ENCODE measurements at regions not wholly inside any gene's neighbourhood (a gene's known extent, or its start where the extent isn't known, plus 50 kb on each side); places are given as distances from the start of the nearest gene placed in this dataset.

GRCh38 chr3:56951366-56951765 lies 109.1 kb upstream of the SPATA12 start:
- Histone ChIP-seq H2AFZ (ENCODE audit: low read length) (no peak overlapping the region), H3K9me3 (ENCODE audit: insufficient read depth in 2 of 2, low read depth in 1 of 2, low read length in 1 of 2) (no peaks in the 10 kb centered on the region), H2BK15ac (ENCODE audit: low read length) (no peak overlapping the region), H3K4ac (replicated peaks; ENCODE audit: insufficient read length, low read depth, low read length) (no peak overlapping the region), H2BK120ac (replicated peaks; ENCODE audit: low read depth, low read length) (no peak overlapping the region), H4K91ac (replicated peaks; ENCODE audit: insufficient read length, low read length) (no peak overlapping the region), H3K36me3 (ENCODE audit: control insufficient read depth in 2 of 4, insufficient read depth in 4 of 4, low read length in 3 of 4) (no peaks in the 10 kb centered on the region), H3K4me1 (replicated peaks in 1 of 4; ENCODE audit: control insufficient read depth in 3 of 4, insufficient read depth in 4 of 4, low read length in 3 of 4) (no peaks in the 10 kb centered on the region), H3K79me2 (ENCODE audit: control insufficient read depth in 1 of 2, insufficient read depth in 2 of 2, low read length in 2 of 2) (no peaks in the 10 kb centered on the region), H3K27me3 (replicated peaks in 1 of 4; ENCODE audit: control insufficient read depth in 3 of 4, extremely low read depth in 1 of 4, insufficient read depth in 3 of 4, low read length in 3 of 4) (no peaks in the 10 kb centered on the region), H4K20me1 (replicated peaks in 1 of 2; ENCODE audit: control insufficient read depth in 1 of 2, insufficient read depth in 2 of 2, low read length in 2 of 2) (no peaks in the 10 kb centered on the region), H3K23ac (ENCODE audit: insufficient read length) (no peak overlapping the region), H3K18ac (ENCODE audit: extremely low read depth, low read length) (no peak overlapping the region), H4K8ac (ENCODE audit: extremely low read depth, insufficient read depth, low read length) (no peak overlapping the region), H2AK5ac (ENCODE audit: low read depth, low read length) (no peak overlapping the region), H2BK20ac (ENCODE audit: low read length) (no peak overlapping the region), H2BK5ac (ENCODE audit: low read depth, low read length) (no peak overlapping the region), H3K14ac (ENCODE audit: insufficient read length) (no peak overlapping the region), H3K9ac (replicated peaks in 1 of 4; ENCODE audit: extremely low read depth in 1 of 4, low read depth in 3 of 4, low read length in 3 of 4) (no peak overlapping the region), H4K5ac (ENCODE audit: insufficient read length, low read depth, low read length) (no peak overlapping the region), H3K23me2 (ENCODE audit: low read depth, low read length) (no peaks in the 10 kb centered on the region), H3K27ac (ENCODE audit: low read depth, low read length) (no peak overlapping the region), H2BK12ac (ENCODE audit: low read depth, low read length) (no peak overlapping the region), H3K79me1 (ENCODE audit: low read depth, low read length) (no peaks in the 10 kb centered on the region), H3K4me3 (ENCODE audit: extremely low read depth in 1 of 4, insufficient read depth in 2 of 4, low read depth in 3 of 4, low read length in 4 of 4) (no peak overlapping the region), H3K56ac (replicated peaks; ENCODE audit: insufficient read length, low read depth, low read length) (no peak overlapping the region), H3K4me2 (ENCODE audit: insufficient read depth in 1 of 2, low read depth in 2 of 2, low read length in 2 of 2) (no peak overlapping the region)
- 79% methylated on average over 1 of the region's 1 CpG; no CpG with 5 or more reads in 1 of the 2 experiments for WGBS, 2 experiments (ENCODE audit: extremely low coverage in 1 of 2, insufficient coverage in 1 of 2, insufficient read length in 1 of 2, insufficient replicate concordance in 2 of 2, low coverage in 1 of 2, low lambda C conversion rate in 2 of 2, missing lambda C conversion rate in 1 of 2)
- POLR2A ChIA-PET (ENCODE audit: partially characterized antibody) = no interaction called here
- no peak for FAIRE-seq
- DNase-seq (ENCODE audit: low read depth in 1 of 2, low spot score in 2 of 2) = no peak
- CTCF ChIA-PET (ENCODE audit: partially characterized antibody) = interaction anchor here (0.7 kb wide), 1 partner anchor 57 kb away, joined by 4 read pairs; no protein-coding TSS in a partner anchor
- TF ChIP-seq SIRT6 (IDR thresholded peaks at IDR 0.05; ENCODE audit: low read length) (no peak), RFX5 (IDR thresholded peaks at IDR 0.05; ENCODE audit: borderline replicate concordance, low read depth, low read length) (no peak), EP300 (IDR thresholded peaks at IDR 0.05; ENCODE audit: borderline replicate concordance in 1 of 2, low read depth in 2 of 2, low read length in 2 of 2) (no peak), SAP30 (IDR thresholded peaks at IDR 0.05; ENCODE audit: insufficient read depth, insufficient replicate concordance, low read length) (no peak), POU5F1 (IDR thresholded peaks at IDR 0.05; ENCODE audit: low read depth, low read length) (no peak), TBP (IDR thresholded peaks at IDR 0.05; ENCODE audit: low read depth, low read length) (no peak), TEAD4 (IDR thresholded peaks at IDR 0.05; ENCODE audit: low read depth, low read length) (no peak), SP4 (IDR thresholded peaks at IDR 0.05; ENCODE audit: low read length) (no peak), SIX5 (IDR thresholded peaks at IDR 0.05; ENCODE audit: low read depth, low read length) (no peak), ATF2 (IDR thresholded peaks at IDR 0.05; ENCODE audit: low read length) (no peak), SP1 (IDR thresholded peaks at IDR 0.05; ENCODE audit: low read depth, low read length) (no peak), BCL11A (IDR thresholded peaks at IDR 0.05; ENCODE audit: low read depth in 2 of 2, low read length in 2 of 2) (no peak), ZNF274 (IDR thresholded peaks at IDR 0.05; ENCODE audit: borderline replicate concordance, extremely low read depth, low read length) (no peak), FOSL1 (IDR thresholded peaks at IDR 0.05; ENCODE audit: insufficient read depth, low read depth, low read length) (no peak)
